NCI-H2171 treated with DMSO at 0.1 percent for 48 hours (cell line): ENCODE measurements at regions not wholly inside any gene's neighbourhood (a gene's known extent, or its start where the extent isn't known, plus 50 kb on each side); places are given as distances from the start of the nearest gene placed in this dataset.
A peak's percentile ranks its signal among the peaks of the same experiment; 100 is the strongest.

ENCODE experiments used
- DNase-seq: peaks from one replicate; lab custom pipeline; 2025; lab: John Stamatoyannopoulos, UW

GRCh38 chr2:217623281-217623912 lies 379.4 kb downstream of the TNS1 start:
- DNase-seq: no peak

GRCh38 chr2:217622205-217623060 lies 380.4 kb downstream of the TNS1 start:
- no peak for DNase-seq

GRCh38 chr2:217621391-217621801 lies 381.4 kb downstream of the TNS1 start:
- DNase-seq: no peak

- DNase-seq: no peak
Measured at GRCh38 chr2:217618744-217619143, 384.1 kb downstream of the TNS1 start.

GRCh38 chr2:217617616-217618022 lies 385.2 kb downstream of the TNS1 start:
- DNase-seq: peak; percentile 14

- DNase-seq: no peak
Measured at GRCh38 chr2:217616936-217617335, 385.9 kb downstream of the TNS1 start.

GRCh38 chr2:217615171-217615570 lies 387.6 kb downstream of the TNS1 start:
- DNase-seq: no peak

- DNase-seq: no peak
Measured at GRCh38 chr2:217614498-217614897, 388.3 kb downstream of the TNS1 start.

GRCh38 chr2:217614096-217614495 lies 388.7 kb downstream of the TNS1 start:
- DNase-seq: no peak

- no peak for DNase-seq
Measured at GRCh38 chr2:217612920-217613319, 389.9 kb downstream of the TNS1 start.

GRCh38 chr2:217612211-217612610 lies 390.6 kb downstream of the TNS1 start:
- no peak for DNase-seq

GRCh38 chr2:217611626-217612127 lies 391.1 kb downstream of the TNS1 start:
- no peak for DNase-seq

GRCh38 chr2:217611056-217611455 lies 391.7 kb downstream of the TNS1 start:
- no peak for DNase-seq

- no peak for DNase-seq
Measured at GRCh38 chr2:217610401-217610814, 392.4 kb downstream of the TNS1 start.

- DNase-seq: no peak
Measured at GRCh38 chr2:217609952-217610351, 392.8 kb downstream of the TNS1 start.

GRCh38 chr2:217606296-217606695 lies 396.5 kb downstream of the TNS1 start:
- DNase-seq: no peak

GRCh38 chr2:217604527-217605194 lies 398.1 kb downstream of the TNS1 start:
- no peak for DNase-seq

- DNase-seq: no peak
Measured at GRCh38 chr2:217601601-217602000, 401.2 kb downstream of the TNS1 start.

- no peak for DNase-seq
Measured at GRCh38 chr2:217599906-217600305, 402.9 kb downstream of the TNS1 start.

- DNase-seq: no peak
Measured at GRCh38 chr2:217597681-217598080, 405.1 kb downstream of the TNS1 start.

GRCh38 chr2:217597145-217597544 lies 405.6 kb downstream of the TNS1 start:
- DNase-seq: no peak

- DNase-seq: no peak
Measured at GRCh38 chr2:217593732-217594131, 409.1 kb downstream of the TNS1 start.

GRCh38 chr2:217588266-217588665 lies 414.5 kb downstream of the TNS1 start:
- no peak for DNase-seq
